ENCODE measurements at regions not wholly inside any gene's neighbourhood (a gene's known extent, or its start where the extent isn't known, plus 50 kb on each side); places are given as distances from the start of the nearest gene placed in this dataset.

GRCh38 chr10:94197241-94197640 is 165.5 kb downstream of the NOC3L start:
- no peak for ATAC-seq
- in situ Hi-C loops (cut with MboI; ENCODE audit: low sequenced_read_pairs in 4 of 4), result no loop called here
- Histone ChIP-seq H3K27ac (no peak overlapping the region), H3K4me3 (no peak overlapping the region), H3K27me3 (no peaks in the 10 kb centered on the region), H3K36me3 (no peaks in the 10 kb centered on the region), H3K9me3 (no peaks in the 10 kb centered on the region), H3K4me1 (peaks cover 0 to 4% of the 10 kb centered on the region in 2 donors)
- TF ChIP-seq CTCF (IDR thresholded peaks at IDR 0.05 in 4 of 5, conservative IDR thresholded peaks at IDR 0.05 in 1 of 5) (no peak), POLR2A (IDR thresholded peaks at IDR 0.05) (no peak)
- intact Hi-C loops (cut with DNase I; ENCODE audit: low total_unique reads), result no loop called here
- no peak for DNase-seq

GRCh38 chr10:94198324-94198723 is 164.4 kb downstream of the NOC3L start:
- H3K4me3 ChIP-seq, result no peak overlapping the region
- no peaks in the 10 kb centered on the region for H3K4me1 ChIP-seq
- ATAC-seq, result no peak
- TF ChIP-seq POLR2A (IDR thresholded peaks at IDR 0.05) (no peak), CTCF (IDR thresholded peaks at IDR 0.05 in 4 of 5, conservative IDR thresholded peaks at IDR 0.05 in 1 of 5) (no peak)
- intact Hi-C loops (cut with DNase I; ENCODE audit: low total_unique reads) (no loop called here), in situ Hi-C loops (cut with MboI; ENCODE audit: low sequenced_read_pairs in 4 of 4) (no loop called here)
- DNase-seq, result no peak
- H3K27me3 ChIP-seq, result no peaks in the 10 kb centered on the region
- H3K27ac ChIP-seq, result no peak overlapping the region
- no peaks in the 10 kb centered on the region for H3K36me3 ChIP-seq
- H3K9me3 ChIP-seq, result no peaks in the 10 kb centered on the region

- no peak overlapping the region for H3K27ac ChIP-seq
- H3K36me3 ChIP-seq, result no peaks in the 10 kb centered on the region
- ATAC-seq (no peak), DNase-seq (no peak)
- in situ Hi-C loops (cut with MboI; ENCODE audit: low sequenced_read_pairs in 4 of 4), result no loop called here
- H3K4me3 ChIP-seq, result no peak overlapping the region
- no peaks in the 10 kb centered on the region for H3K27me3 ChIP-seq
- intact Hi-C loops (cut with DNase I; ENCODE audit: low total_unique reads), result no loop called here
- H3K4me1 ChIP-seq, result no peaks in the 10 kb centered on the region
- no peaks in the 10 kb centered on the region for H3K9me3 ChIP-seq
- no peak for TF ChIP-seq POLR2A (IDR thresholded peaks at IDR 0.05)
- no peak for TF ChIP-seq CTCF (IDR thresholded peaks at IDR 0.05 in 4 of 5, conservative IDR thresholded peaks at IDR 0.05 in 1 of 5)
Measured at GRCh38 chr10:94199565-94199964, 163.2 kb downstream of the NOC3L start.

GRCh38 chr10:94200146-94200837 is 162.4 kb downstream of the NOC3L start:
- H3K4me1 ChIP-seq, result peaks cover 0 to 3% of the 10 kb centered on the region in 2 donors
- H3K27ac ChIP-seq, result no peak overlapping the region
- ATAC-seq, result no peak
- no peaks in the 10 kb centered on the region for H3K9me3 ChIP-seq
- TF ChIP-seq POLR2A (IDR thresholded peaks at IDR 0.05) (no peak), CTCF (IDR thresholded peaks at IDR 0.05 in 4 of 5, conservative IDR thresholded peaks at IDR 0.05 in 1 of 5) (no peak)
- intact Hi-C loops (cut with DNase I; ENCODE audit: low total_unique reads), result no loop called here
- no peaks in the 10 kb centered on the region for H3K27me3 ChIP-seq
- no peak for DNase-seq
- in situ Hi-C loops (cut with MboI; ENCODE audit: low sequenced_read_pairs in 4 of 4), result no loop called here
- H3K36me3 ChIP-seq, result no peaks in the 10 kb centered on the region
- no peak overlapping the region for H3K4me3 ChIP-seq

- no peak for DNase-seq
Measured at GRCh38 chr10:94205396-94205831, 157.3 kb downstream of the NOC3L start.

More at GRCh38 chr10:94205396-94205831, 157.3 kb downstream of the NOC3L start:
- in situ Hi-C loops (cut with MboI; ENCODE audit: low sequenced_read_pairs in 4 of 4), result no loop called here
- TF ChIP-seq CTCF (IDR thresholded peaks at IDR 0.05 in 4 of 5, conservative IDR thresholded peaks at IDR 0.05 in 1 of 5), result no peak
- TF ChIP-seq POLR2A (IDR thresholded peaks at IDR 0.05), result no peak
- intact Hi-C loops (cut with DNase I; ENCODE audit: low total_unique reads), result no loop called here
- Histone ChIP-seq H3K27ac (no peak overlapping the region), H3K4me1 (peaks cover 3 to 23% of the 10 kb centered on the region in 2 donors), H3K9me3 (no peaks in the 10 kb centered on the region), H3K4me3 (no peak overlapping the region), H3K27me3 (no peaks in the 10 kb centered on the region), H3K36me3 (no peaks in the 10 kb centered on the region)
- ATAC-seq, result no peak
